RWPE1 (cell line): ENCODE measurements at regions not wholly inside any gene's neighbourhood (a gene's known extent, or its start where the extent isn't known, plus 50 kb on each side); places are given as distances from the start of the nearest gene placed in this dataset.

ENCODE experiments used
- CTCF ChIA-PET: fragments of 350-600 bp; sonication (Branson Sonifier 250); formaldehyde crosslinking; extraction: SDS; loops from one replicate; lab custom pipeline; 2021; lab: Yijun Ruan, JAX
- POLR2A ChIA-PET: fragments of 400-600 bp; formaldehyde crosslinking; extraction: SDS; loops from one replicate; lab custom pipeline; 2020; ENCODE audit warnings: antibody characterized with exemption; ENCODE audit not compliant: low non-redundant PET; lab: Yijun Ruan, JAX
- DNase-seq: peaks from one replicate; pipeline ENCODE4 v3.0.0; 2012; ENCODE audit warnings: low spot score
- H3K27ac ChIP-seq: fragments of 450-650 bp; 2 replicates; pipeline ENCODE4 v1.5.1; 2017
- TF ChIP-seq, protein P1 (sequence below): fragments of 450-650 bp; conservative IDR thresholded peaks from 2 replicates; pipeline ENCODE4 v1.5.1; 2017; ENCODE audit warnings: low read depth, mild to moderate bottlenecking

DNA sequence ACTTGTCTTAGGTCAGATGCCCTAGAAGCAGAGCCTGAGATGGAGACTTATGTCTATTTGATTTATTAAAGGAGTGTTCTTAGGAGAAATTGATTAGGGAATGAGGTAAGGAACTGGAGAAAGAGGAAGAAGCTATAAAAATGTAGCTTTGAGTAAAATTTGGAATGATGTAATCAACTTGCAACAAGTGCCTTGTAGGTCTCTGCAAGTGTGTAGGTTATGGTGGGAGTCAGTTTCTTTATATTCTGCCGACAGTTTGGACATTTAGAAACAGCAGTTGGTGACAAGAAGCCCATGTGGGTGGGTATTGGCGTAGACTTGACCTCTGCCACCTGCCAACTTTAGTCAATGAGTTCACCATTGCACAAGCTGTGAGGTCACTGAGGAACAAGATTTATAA is 986.5 kb downstream of the CDH18 start:
- no peak for DNase-seq
- CTCF ChIA-PET = interaction anchor here (0.5 kb wide), 1 partner anchor 596 kb away, joined by 3 read pairs; no protein-coding TSS in a partner anchor

DNA sequence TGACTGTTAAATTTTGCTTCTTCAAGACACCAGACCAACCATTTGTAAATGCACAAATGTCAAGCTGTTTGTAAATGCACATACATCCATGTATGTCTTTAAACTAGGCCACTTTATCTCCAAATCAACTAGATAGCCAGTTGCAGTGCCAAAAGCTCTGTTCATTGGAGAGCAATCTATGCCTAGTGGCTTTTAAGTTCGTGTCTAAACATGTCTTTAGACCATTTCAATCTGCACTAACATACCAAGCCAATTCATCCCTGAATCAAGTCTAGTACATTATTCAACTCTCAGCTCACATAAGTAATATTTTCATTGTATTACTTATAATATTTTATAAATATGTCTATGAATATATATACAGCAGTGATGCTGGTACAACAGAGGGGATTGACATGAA is 985.9 kb downstream of the CDH18 start:
- TF ChIP-seq, protein P1, sequence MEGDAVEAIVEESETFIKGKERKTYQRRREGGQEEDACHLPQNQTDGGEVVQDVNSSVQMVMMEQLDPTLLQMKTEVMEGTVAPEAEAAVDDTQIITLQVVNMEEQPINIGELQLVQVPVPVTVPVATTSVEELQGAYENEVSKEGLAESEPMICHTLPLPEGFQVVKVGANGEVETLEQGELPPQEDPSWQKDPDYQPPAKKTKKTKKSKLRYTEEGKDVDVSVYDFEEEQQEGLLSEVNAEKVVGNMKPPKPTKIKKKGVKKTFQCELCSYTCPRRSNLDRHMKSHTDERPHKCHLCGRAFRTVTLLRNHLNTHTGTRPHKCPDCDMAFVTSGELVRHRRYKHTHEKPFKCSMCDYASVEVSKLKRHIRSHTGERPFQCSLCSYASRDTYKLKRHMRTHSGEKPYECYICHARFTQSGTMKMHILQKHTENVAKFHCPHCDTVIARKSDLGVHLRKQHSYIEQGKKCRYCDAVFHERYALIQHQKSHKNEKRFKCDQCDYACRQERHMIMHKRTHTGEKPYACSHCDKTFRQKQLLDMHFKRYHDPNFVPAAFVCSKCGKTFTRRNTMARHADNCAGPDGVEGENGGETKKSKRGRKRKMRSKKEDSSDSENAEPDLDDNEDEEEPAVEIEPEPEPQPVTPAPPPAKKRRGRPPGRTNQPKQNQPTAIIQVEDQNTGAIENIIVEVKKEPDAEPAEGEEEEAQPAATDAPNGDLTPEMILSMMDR = no peak
- POLR2A ChIA-PET = no interaction called here
- DNase-seq = no peak
- CTCF ChIA-PET = interaction anchor here (0.5 kb wide), 1 partner anchor 596 kb away, joined by 3 read pairs; no protein-coding TSS in a partner anchor
- H3K27ac ChIP-seq = no peak overlapping the region

More for the DNA sequence above, 986.5 kb downstream of the CDH18 start:
- TF ChIP-seq, protein P1 = no peak
- no peak overlapping the region for H3K27ac ChIP-seq
- POLR2A ChIA-PET = no interaction called here

DNA sequence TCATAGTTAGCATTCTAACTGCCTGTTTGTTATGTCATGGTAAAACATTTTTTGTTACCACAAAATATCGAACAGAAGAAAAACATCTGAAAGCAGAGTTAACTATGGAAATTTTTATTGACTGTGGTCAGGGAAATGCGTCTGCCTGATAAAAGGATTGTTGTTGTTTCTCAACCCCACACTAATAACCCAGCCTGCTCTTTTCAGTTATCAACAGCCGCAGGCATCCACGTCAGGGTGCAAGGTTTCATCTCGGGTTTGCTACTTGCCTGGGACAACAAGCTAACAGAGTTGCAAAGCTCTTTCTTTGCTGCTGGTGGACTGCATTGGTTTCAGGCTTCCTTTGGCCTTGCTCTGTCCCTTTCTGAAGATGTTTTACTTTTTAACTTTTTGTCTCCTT is 969.2 kb downstream of the CDH18 start:
- DNase-seq = no peak
- no peak overlapping the region for H3K27ac ChIP-seq
- POLR2A ChIA-PET = no interaction called here
- CTCF ChIA-PET = no interaction called here
- TF ChIP-seq, protein P1 = no peak

DNA sequence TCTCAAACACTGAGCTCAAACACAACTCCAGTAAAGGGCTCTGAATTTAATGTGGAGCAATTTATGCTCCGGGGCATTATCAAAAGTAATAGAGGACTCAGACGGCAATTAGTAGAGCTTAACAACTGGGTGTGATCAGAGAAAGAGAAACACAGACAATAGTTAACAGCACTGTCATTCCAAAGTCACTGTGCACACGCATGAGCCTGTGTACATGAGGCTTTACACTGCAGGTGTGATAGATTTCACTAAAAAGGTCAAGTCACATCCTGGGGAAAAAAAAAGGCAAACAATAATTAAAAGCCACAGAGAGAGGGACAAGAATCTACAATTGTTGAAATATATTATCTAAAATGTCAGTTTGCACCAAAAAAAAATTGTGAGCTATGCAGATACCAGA is 956.5 kb downstream of the CDH18 start:
- POLR2A ChIA-PET = no interaction called here

DNA sequence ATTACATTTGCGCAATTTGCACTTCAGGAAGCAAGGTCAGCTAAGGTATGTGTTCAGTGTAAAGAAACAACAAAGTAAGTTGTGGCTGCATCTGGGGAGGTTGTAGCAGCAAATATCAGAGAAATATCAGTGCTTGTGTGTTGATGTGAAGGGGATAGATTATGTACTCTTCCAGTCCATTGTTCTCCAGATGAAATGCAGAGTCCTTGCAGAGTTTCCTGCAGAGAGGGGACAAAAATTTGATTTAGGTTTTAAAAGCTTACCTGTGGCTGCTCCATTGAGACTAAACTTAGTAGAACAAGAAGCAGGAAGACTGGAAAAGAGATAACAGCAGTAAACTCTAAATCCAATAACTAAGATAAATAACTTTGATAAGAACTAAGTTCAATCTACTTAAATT is 952.2 kb downstream of the CDH18 start:
- no peak for DNase-seq
- POLR2A ChIA-PET = no interaction called here
- TF ChIP-seq, protein P1 = no peak
- H3K27ac ChIP-seq = no peak overlapping the region
- CTCF ChIA-PET = interaction anchor here (0.6 kb wide), 1 partner anchor 949 kb away, joined by 3 read pairs; no protein-coding TSS in a partner anchor

More for the DNA sequence above, 956.5 kb downstream of the CDH18 start:
- TF ChIP-seq, protein P1 = no peak
- CTCF ChIA-PET = interaction anchor here (0.6 kb wide), 1 partner anchor 20 kb away, joined by 4 read pairs; no protein-coding TSS in a partner anchor
- H3K27ac ChIP-seq = no peak overlapping the region
- DNase-seq = no peak

DNA sequence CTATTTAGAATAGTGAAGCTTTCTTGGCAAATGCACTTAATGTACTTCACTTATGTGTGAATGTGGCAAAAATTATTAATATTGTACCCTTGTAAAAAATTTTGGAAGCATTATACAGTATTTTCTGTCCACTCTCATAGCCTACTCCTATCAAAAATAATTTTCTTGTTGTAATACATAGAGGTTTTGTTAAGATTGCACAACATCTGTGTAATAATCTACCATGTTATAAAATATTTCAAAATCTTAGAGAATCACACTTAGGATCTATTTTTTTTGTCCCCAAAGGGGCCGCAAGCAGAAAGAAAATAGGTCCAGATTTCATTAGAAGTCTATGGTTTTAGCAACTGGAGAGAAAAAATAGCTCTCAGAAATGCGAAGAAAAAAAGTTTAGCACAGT is 945.9 kb downstream of the CDH18 start:
- DNase-seq = no peak
- TF ChIP-seq, protein P1 = no peak
- ChIA-PET POLR2A (no interaction called here), CTCF (no interaction called here)
- H3K27ac ChIP-seq = no peak overlapping the region
